GM12878 (cell line): ENCODE measurements at regions not wholly inside any gene's neighbourhood (a gene's known extent, or its start where the extent isn't known, plus 50 kb on each side); places are given as distances from the start of the nearest gene placed in this dataset.

Source experiments
- ATAC-seq: fragments of 200-7000 bp; cut with Tn5 transposase; 3 replicates; pipeline ENCODE4 v1.9.1; 2020; ENCODE audit warnings: mild to moderate bottlenecking, moderate library complexity
- BruUV-seq: library from RNA; stranded (reverse); fragments of 400-500 nt; replicated peaks from 2 replicates; lab custom pipeline; 2021; lab: Mats Ljungman, UMichigan
- CTCF ChIA-PET: fragments of 300-600 bp; sonication (Branson Sonifier 250); formaldehyde crosslinking; extraction: SDS; loops from one replicate; lab custom pipeline; 2021; ENCODE audit warnings: inconsistent platforms; lab: Yijun Ruan, JAX
- POLR2A ChIA-PET: fragments of 350-600 bp; formaldehyde crosslinking; extraction: SDS; loops from one replicate; lab custom pipeline; 2021; ENCODE audit warnings: inconsistent platforms; lab: Charles Lee
- RAD21 ChIA-PET: fragments of 300-600 bp; sonication (Branson Sonifier 250); formaldehyde crosslinking; loops from one replicate; lab custom pipeline; 2023; ENCODE audit warnings: antibody characterized with exemption; ENCODE audit not compliant: unreplicated experiment; lab: Charles Lee
- SMC1A ChIA-PET: fragments of 300-600 bp; sonication (Branson Sonifier 250); formaldehyde crosslinking; loops from one replicate; lab custom pipeline; 2023; ENCODE audit not compliant: unreplicated experiment, uncharacterized antibody; lab: Charles Lee
- DNase-seq: peaks from one replicate; pipeline ENCODE4 v3.0.0-alpha.2; 2011; ENCODE audit warnings: low read depth, low spot score
- FAIRE-seq: peaks from 3 replicates; lab custom pipeline; 2011; peaks lifted over from hg19 to GRCh38; lab: Jason Lieb, UNC
- H2AFZ ChIP-seq: 2 replicates; pipeline ENCODE4 v1.6.0; 2011; ENCODE audit warnings: low read depth, low read length, control low read depth; ENCODE audit not compliant: control insufficient read depth
- H3K27ac ChIP-seq: 2 replicates; pipeline ENCODE4 v1.5.1; 2011; ENCODE audit warnings: control low read depth; ENCODE audit not compliant: control insufficient read depth, insufficient read depth
- H3K27me3 ChIP-seq, 2 experiments: replicated peaks in 1 of 2; 2 replicates each; pipeline versions ENCODE4 v1.6.0 to v1.6.1; 2011; ENCODE audit warnings: low read length in 1 of 2; ENCODE audit not compliant: control insufficient read depth in 2 of 2, insufficient read depth in 2 of 2
- H3K36me3 ChIP-seq, 2 experiments: 2 replicates each; pipeline ENCODE4 v1.5.1; 2011; ENCODE audit warnings: low read length in 1 of 2; ENCODE audit not compliant: control insufficient read depth in 2 of 2, insufficient read depth in 2 of 2
- H3K4me1 ChIP-seq: 2 replicates; pipeline ENCODE4 v1.6.1; 2011; ENCODE audit warnings: mild to moderate bottlenecking, low read length, moderate library complexity, mixed read lengths; ENCODE audit not compliant: control insufficient read depth, insufficient read depth
- H3K4me2 ChIP-seq: 2 replicates; pipeline ENCODE4 v1.6.0; 2011; ENCODE audit warnings: control low read depth; ENCODE audit not compliant: control insufficient read depth, insufficient read depth
- H3K4me3 ChIP-seq: fragments of 200-600 bp; sonication (generic); 2 replicates; pipeline ENCODE4 v1.5.1; 2016
- H3K79me2 ChIP-seq: 2 replicates; pipeline ENCODE4 v1.6.0; 2011; ENCODE audit warnings: low read length; ENCODE audit not compliant: control insufficient read depth, insufficient read depth
- H3K9ac ChIP-seq: 2 replicates; pipeline ENCODE4 v1.8.0; 2011; ENCODE audit warnings: low read length, control low read depth, mixed read lengths; ENCODE audit not compliant: control insufficient read depth, insufficient read depth
- H3K9me3 ChIP-seq: replicated peaks from 3 replicates; pipeline ENCODE4 v1.5.1; 2011; ENCODE audit warnings: mild to moderate bottlenecking, low read length; ENCODE audit not compliant: control insufficient read depth, insufficient read depth
- H4K20me1 ChIP-seq: 2 replicates; pipeline ENCODE4 v1.6.0; 2011; ENCODE audit not compliant: control insufficient read depth, insufficient read depth
- CHD1 ChIP-seq: IDR thresholded peaks from 2 replicates; pipeline ENCODE4 v1.6.1; 2012; ENCODE audit warnings: low read depth, low read length, improper control_type of control experiment
- CHD4 ChIP-seq: fragments of 200-600 bp; sonication (generic); IDR thresholded peaks from 2 replicates; pipeline ENCODE4 v1.6.1; 2016; ENCODE audit warnings: mild to moderate bottlenecking
- FOXM1 ChIP-seq: IDR thresholded peaks from 2 replicates; pipeline ENCODE4 v1.6.1; 2012; ENCODE audit warnings: low read depth, mild to moderate bottlenecking, inconsistent platforms, low read length, moderate library complexity
- HDGF ChIP-seq: fragments of 450-650 bp; IDR thresholded peaks from 2 replicates; pipeline ENCODE4 v1.6.1; 2016; ENCODE audit warnings: antibody characterized with exemption
- IRF4 ChIP-seq: IDR thresholded peaks from 2 replicates; pipeline ENCODE4 v1.6.1; 2011; ENCODE audit warnings: low read depth, low read length
- NR2C1 ChIP-seq: fragments of 450-650 bp; IDR thresholded peaks from 2 replicates; pipeline ENCODE4 v1.6.1; 2017; ENCODE audit warnings: antibody characterized with exemption, mild to moderate bottlenecking, moderate library complexity
- NR2F1 ChIP-seq: fragments of 450-650 bp; conservative IDR thresholded peaks from 2 replicates; pipeline ENCODE4 v1.6.1; 2017; ENCODE audit warnings: mild to moderate bottlenecking
- NRF1 ChIP-seq: conservative IDR thresholded peaks from 2 replicates; pipeline ENCODE4 v1.6.1; 2011; ENCODE audit warnings: mild to moderate bottlenecking, low read depth, low read length, improper control_type of control experiment
- PAX5 ChIP-seq: IDR thresholded peaks from 2 replicates; pipeline ENCODE4 v1.6.1; 2011; ENCODE audit warnings: low read depth, low read length, borderline replicate concordance
- RAD21 ChIP-seq: IDR thresholded peaks from 2 replicates; pipeline ENCODE4 v1.6.1; 2011; ENCODE audit warnings: mild to moderate bottlenecking, low read depth, low read length, moderate library complexity; ENCODE audit not compliant: insufficient read depth
- SIN3A ChIP-seq: IDR thresholded peaks from 2 replicates; pipeline ENCODE4 v1.6.1; 2012; ENCODE audit warnings: low read depth, low read length, improper control_type of control experiment
- SMAD1 ChIP-seq: fragments of 450-650 bp; IDR thresholded peaks from 2 replicates; pipeline ENCODE4 v1.6.1; 2018; ENCODE audit warnings: mild to moderate bottlenecking, low read depth; ENCODE audit not compliant: partially characterized antibody
- SMAD5 ChIP-seq: IDR thresholded peaks from 2 replicates; pipeline ENCODE4 v1.6.1; 2016; ENCODE audit warnings: antibody characterized with exemption, low read depth
- SRF ChIP-seq, 2 experiments: IDR thresholded peaks; 2 replicates each; pipeline ENCODE4 v1.6.1; 2011; ENCODE audit warnings: low read depth in 2 of 2, low read length in 2 of 2, mild to moderate bottlenecking in 1 of 2, moderate library complexity in 1 of 2
- SUPT20H ChIP-seq: IDR thresholded peaks from 2 replicates; pipeline ENCODE4 v1.6.1; 2011; ENCODE audit warnings: low read depth, mild to moderate bottlenecking, low read length, moderate library complexity, borderline replicate concordance; ENCODE audit not compliant: control insufficient read depth
- TBL1XR1 ChIP-seq: IDR thresholded peaks from 2 replicates; pipeline ENCODE4 v1.6.1; 2012; ENCODE audit warnings: low read depth, low read length, improper control_type of control experiment
- in situ Hi-C: fragments of 300-500 bp; cut with MboI; formaldehyde crosslinking; loops from 9 replicates; pipeline ENCODE4 v1.14.3; 2018; ENCODE audit warnings: mixed read lengths
- intact Hi-C: fragments of 100-400 bp; cut with micrococcal nuclease; formaldehyde crosslinking; loops from one replicate; pipeline ENCODE4 v1.14.2; 2022; ENCODE audit not compliant: unreplicated experiment
- TF ChIP-seq, protein P1 (sequence below): fragments of 450-650 bp; IDR thresholded peaks from 2 replicates; pipeline ENCODE4 v1.6.1; 2017; ENCODE audit warnings: antibody characterized with exemption, mild to moderate bottlenecking, moderate library complexity
- TF ChIP-seq, protein P2 (sequence below): IDR thresholded peaks from 2 replicates; pipeline ENCODE4 v1.6.1; 2012; ENCODE audit warnings: low read length, inconsistent platforms
- TF ChIP-seq, protein P3 (sequence below): IDR thresholded peaks from 2 replicates; pipeline ENCODE4 v1.6.1; 2012; ENCODE audit warnings: improper control_type of control experiment, low read depth, low read length; ENCODE audit not compliant: insufficient replicate concordance

DNA sequence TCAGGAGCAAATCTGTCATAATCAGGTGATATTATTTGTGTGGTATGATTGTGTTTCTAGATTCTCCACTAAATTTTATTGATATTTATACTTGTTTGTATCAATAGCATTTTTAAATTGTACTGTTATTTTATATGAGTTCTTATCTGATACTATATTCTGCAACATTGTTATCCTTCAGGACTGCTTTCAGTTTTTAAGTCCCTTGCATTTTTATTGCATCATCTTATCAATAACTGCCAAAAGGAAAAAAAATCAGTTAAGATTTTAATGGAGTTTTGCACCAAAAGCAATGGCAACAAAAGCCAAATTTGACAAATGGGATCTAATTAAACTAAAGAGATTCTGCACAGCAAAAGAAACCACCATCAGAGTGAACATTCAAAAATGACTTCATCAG, 741.3 kb upstream of the CTNND2 start:
- no peaks in the 10 kb centered on the region for H3K27me3 ChIP-seq
- H3K9ac ChIP-seq = no peak overlapping the region
- H3K36me3 ChIP-seq = no peaks in the 10 kb centered on the region
- FAIRE-seq = no peak
- H2AFZ ChIP-seq = no peak overlapping the region
- in situ Hi-C loops (no loop called here), intact Hi-C loops (no loop called here)
- no peaks in the 10 kb centered on the region for H4K20me1 ChIP-seq
- DNase-seq = no peak
- H3K79me2 ChIP-seq = no peaks in the 10 kb centered on the region
- H3K4me3 ChIP-seq = no peak overlapping the region
- POLR2A ChIA-PET = interaction anchor here (0.6 kb wide), 1 partner anchor 1646 kb away, joined by 4 read pairs; no protein-coding TSS in a partner anchor
- RAD21 ChIA-PET = no interaction called here
- no TSS peak for BruUV-seq
- CTCF ChIA-PET = no interaction called here
- SMC1A ChIA-PET = no interaction called here
- no peaks in the 10 kb centered on the region for H3K4me1 ChIP-seq
- no peaks in the 10 kb centered on the region for H3K9me3 ChIP-seq
- H3K27ac ChIP-seq = no peak overlapping the region
- ATAC-seq = no peak
- H3K4me2 ChIP-seq = no peak overlapping the region
- TF ChIP-seq SMAD1 (no peak), CHD4 (no peak), IRF4 (no peak), SRF (IDR thresholded peaks at IDR 0.05; ENCODE audit: low read depth in 2 of 2, low read length in 2 of 2) (no peak), RAD21 (no peak), NRF1 (no peak), PAX5 (no peak), FOXM1 (no peak), SUPT20H (no peak), CHD1 (no peak), SMAD5 (no peak), NR2F1 (no peak), SIN3A (no peak), NR2C1 (no peak), HDGF (no peak), TBL1XR1 (no peak)
- TF ChIP-seq, protein P1, sequence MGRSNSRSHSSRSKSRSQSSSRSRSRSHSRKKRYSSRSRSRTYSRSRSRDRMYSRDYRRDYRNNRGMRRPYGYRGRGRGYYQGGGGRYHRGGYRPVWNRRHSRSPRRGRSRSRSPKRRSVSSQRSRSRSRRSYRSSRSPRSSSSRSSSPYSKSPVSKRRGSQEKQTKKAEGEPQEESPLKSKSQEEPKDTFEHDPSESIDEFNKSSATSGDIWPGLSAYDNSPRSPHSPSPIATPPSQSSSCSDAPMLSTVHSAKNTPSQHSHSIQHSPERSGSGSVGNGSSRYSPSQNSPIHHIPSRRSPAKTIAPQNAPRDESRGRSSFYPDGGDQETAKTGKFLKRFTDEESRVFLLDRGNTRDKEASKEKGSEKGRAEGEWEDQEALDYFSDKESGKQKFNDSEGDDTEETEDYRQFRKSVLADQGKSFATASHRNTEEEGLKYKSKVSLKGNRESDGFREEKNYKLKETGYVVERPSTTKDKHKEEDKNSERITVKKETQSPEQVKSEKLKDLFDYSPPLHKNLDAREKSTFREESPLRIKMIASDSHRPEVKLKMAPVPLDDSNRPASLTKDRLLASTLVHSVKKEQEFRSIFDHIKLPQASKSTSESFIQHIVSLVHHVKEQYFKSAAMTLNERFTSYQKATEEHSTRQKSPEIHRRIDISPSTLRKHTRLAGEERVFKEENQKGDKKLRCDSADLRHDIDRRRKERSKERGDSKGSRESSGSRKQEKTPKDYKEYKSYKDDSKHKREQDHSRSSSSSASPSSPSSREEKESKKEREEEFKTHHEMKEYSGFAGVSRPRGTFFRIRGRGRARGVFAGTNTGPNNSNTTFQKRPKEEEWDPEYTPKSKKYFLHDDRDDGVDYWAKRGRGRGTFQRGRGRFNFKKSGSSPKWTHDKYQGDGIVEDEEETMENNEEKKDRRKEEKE = no peak
- TF ChIP-seq, protein P2, sequence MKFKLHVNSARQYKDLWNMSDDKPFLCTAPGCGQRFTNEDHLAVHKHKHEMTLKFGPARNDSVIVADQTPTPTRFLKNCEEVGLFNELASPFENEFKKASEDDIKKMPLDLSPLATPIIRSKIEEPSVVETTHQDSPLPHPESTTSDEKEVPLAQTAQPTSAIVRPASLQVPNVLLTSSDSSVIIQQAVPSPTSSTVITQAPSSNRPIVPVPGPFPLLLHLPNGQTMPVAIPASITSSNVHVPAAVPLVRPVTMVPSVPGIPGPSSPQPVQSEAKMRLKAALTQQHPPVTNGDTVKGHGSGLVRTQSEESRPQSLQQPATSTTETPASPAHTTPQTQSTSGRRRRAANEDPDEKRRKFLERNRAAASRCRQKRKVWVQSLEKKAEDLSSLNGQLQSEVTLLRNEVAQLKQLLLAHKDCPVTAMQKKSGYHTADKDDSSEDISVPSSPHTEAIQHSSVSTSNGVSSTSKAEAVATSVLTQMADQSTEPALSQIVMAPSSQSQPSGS = no peak
- TF ChIP-seq, protein P3, sequence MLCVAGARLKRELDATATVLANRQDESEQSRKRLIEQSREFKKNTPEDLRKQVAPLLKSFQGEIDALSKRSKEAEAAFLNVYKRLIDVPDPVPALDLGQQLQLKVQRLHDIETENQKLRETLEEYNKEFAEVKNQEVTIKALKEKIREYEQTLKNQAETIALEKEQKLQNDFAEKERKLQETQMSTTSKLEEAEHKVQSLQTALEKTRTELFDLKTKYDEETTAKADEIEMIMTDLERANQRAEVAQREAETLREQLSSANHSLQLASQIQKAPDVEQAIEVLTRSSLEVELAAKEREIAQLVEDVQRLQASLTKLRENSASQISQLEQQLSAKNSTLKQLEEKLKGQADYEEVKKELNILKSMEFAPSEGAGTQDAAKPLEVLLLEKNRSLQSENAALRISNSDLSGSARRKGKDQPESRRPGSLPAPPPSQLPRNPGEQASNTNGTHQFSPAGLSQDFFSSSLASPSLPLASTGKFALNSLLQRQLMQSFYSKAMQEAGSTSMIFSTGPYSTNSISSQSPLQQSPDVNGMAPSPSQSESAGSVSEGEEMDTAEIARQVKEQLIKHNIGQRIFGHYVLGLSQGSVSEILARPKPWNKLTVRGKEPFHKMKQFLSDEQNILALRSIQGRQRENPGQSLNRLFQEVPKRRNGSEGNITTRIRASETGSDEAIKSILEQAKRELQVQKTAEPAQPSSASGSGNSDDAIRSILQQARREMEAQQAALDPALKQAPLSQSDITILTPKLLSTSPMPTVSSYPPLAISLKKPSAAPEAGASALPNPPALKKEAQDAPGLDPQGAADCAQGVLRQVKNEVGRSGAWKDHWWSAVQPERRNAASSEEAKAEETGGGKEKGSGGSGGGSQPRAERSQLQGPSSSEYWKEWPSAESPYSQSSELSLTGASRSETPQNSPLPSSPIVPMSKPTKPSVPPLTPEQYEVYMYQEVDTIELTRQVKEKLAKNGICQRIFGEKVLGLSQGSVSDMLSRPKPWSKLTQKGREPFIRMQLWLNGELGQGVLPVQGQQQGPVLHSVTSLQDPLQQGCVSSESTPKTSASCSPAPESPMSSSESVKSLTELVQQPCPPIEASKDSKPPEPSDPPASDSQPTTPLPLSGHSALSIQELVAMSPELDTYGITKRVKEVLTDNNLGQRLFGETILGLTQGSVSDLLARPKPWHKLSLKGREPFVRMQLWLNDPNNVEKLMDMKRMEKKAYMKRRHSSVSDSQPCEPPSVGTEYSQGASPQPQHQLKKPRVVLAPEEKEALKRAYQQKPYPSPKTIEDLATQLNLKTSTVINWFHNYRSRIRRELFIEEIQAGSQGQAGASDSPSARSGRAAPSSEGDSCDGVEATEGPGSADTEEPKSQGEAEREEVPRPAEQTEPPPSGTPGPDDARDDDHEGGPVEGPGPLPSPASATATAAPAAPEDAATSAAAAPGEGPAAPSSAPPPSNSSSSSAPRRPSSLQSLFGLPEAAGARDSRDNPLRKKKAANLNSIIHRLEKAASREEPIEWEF = no peak
